Fibroblast of the conjunctiva (primary cell): ENCODE measurements at regions not wholly inside any gene's neighbourhood (a gene's known extent, or its start where the extent isn't known, plus 50 kb on each side); places are given as distances from the start of the nearest gene placed in this dataset.

ENCODE experiments used
- DNase-seq: peaks from one replicate; pipeline ENCODE4 v3.0.0-alpha.2; 2010; ENCODE audit warnings: low read depth

- DNase-seq: no peak
Measured at GRCh38 chr2:12027136-12027535, 280.7 kb downstream of the LPIN1 start.

GRCh38 chr2:12031866-12032265 lies 285.4 kb downstream of the LPIN1 start:
- no peak for DNase-seq

GRCh38 chr2:12032398-12032797 lies 286.0 kb downstream of the LPIN1 start:
- DNase-seq: no peak

- no peak for DNase-seq
Measured at GRCh38 chr2:12032975-12033374, 286.5 kb downstream of the LPIN1 start.

GRCh38 chr2:12033494-12033893 lies 287.1 kb downstream of the LPIN1 start:
- DNase-seq: no peak

GRCh38 chr2:12034382-12034781 lies 287.9 kb downstream of the LPIN1 start:
- DNase-seq: no peak

GRCh38 chr2:12035029-12035720 lies 288.7 kb downstream of the LPIN1 start:
- DNase-seq: no peak

GRCh38 chr2:12035956-12036639 lies 289.7 kb downstream of the LPIN1 start:
- DNase-seq: no peak

GRCh38 chr2:12036640-12036983 lies 290.2 kb downstream of the LPIN1 start:
- no peak for DNase-seq

GRCh38 chr2:12037301-12037700 lies 290.9 kb downstream of the LPIN1 start:
- DNase-seq: no peak

- no peak for DNase-seq
Measured at GRCh38 chr2:12041236-12041635, 294.8 kb downstream of the LPIN1 start.

GRCh38 chr2:12043131-12043530 lies 296.7 kb downstream of the LPIN1 start:
- DNase-seq: no peak

- no peak for DNase-seq
Measured at GRCh38 chr2:12044857-12045256, 298.4 kb downstream of the LPIN1 start.

- DNase-seq: no peak
Measured at GRCh38 chr2:12045864-12046291, 299.4 kb downstream of the LPIN1 start.

- DNase-seq: no peak
Measured at GRCh38 chr2:12046641-12047040, 300.2 kb downstream of the LPIN1 start.

GRCh38 chr2:12047761-12048160 lies 301.3 kb downstream of the LPIN1 start:
- DNase-seq: no peak

- DNase-seq: no peak
Measured at GRCh38 chr2:12048550-12048949, 302.1 kb downstream of the LPIN1 start.

- DNase-seq: peak; percentile 69
Measured at GRCh38 chr2:12050396-12050795, 304.0 kb downstream of the LPIN1 start.

GRCh38 chr2:12051831-12052230 lies 305.4 kb downstream of the LPIN1 start:
- peak; percentile 23 for DNase-seq

- DNase-seq: no peak
Measured at GRCh38 chr2:12052796-12053195, 306.4 kb downstream of the LPIN1 start.

GRCh38 chr2:12054956-12055618 lies 308.7 kb downstream of the LPIN1 start:
- DNase-seq: no peak

GRCh38 chr2:12057436-12058166 lies 311.2 kb downstream of the LPIN1 start:
- no peak for DNase-seq
